HUES64 (cell line): ENCODE measurements at regions not wholly inside any gene's neighbourhood (a gene's known extent, or its start where the extent isn't known, plus 50 kb on each side); places are given as distances from the start of the nearest gene placed in this dataset.
"Not testable (repeated sequence)": the region's sequence is repeated elsewhere in the genome, so short reads cannot be mapped to it uniquely, and the experiment has no call there.

Source experiments
- H3K27ac ChIP-seq: 2 replicates; pipeline ENCODE4 v1.7.0; 2013; ENCODE audit warnings: low read depth, low read length, inconsistent platforms
- H3K27me3 ChIP-seq: 2 replicates; pipeline ENCODE4 v1.6.1; 2013; ENCODE audit warnings: mild to moderate bottlenecking, low read length; ENCODE audit not compliant: insufficient read depth
- H3K36me3 ChIP-seq: 2 replicates; pipeline ENCODE4 v1.6.1; 2013; ENCODE audit warnings: mild to moderate bottlenecking, low read length; ENCODE audit not compliant: insufficient read depth
- H3K4me1 ChIP-seq: 2 replicates; pipeline ENCODE4 v1.6.1; 2013; ENCODE audit warnings: mild to moderate bottlenecking, low read length, moderate library complexity; ENCODE audit not compliant: insufficient read depth
- H3K4me3 ChIP-seq: 2 replicates; pipeline ENCODE4 v1.5.1; 2013; ENCODE audit warnings: mild to moderate bottlenecking, low read length, moderate library complexity
- H3K9ac ChIP-seq: 2 replicates; pipeline ENCODE4 v1.6.1; 2013; ENCODE audit warnings: mild to moderate bottlenecking, low read depth, low read length
- H3K9me3 ChIP-seq: 2 replicates; pipeline ENCODE4 v1.6.1; 2013; ENCODE audit warnings: low read depth, low read length; ENCODE audit not compliant: insufficient read depth
- WGBS: fragments of 150-250, 120-280 bp; methylation state at CpG from one replicate; pipeline ENCODE4 v1.1.7; 2013; ENCODE audit warnings: missing lambda C conversion rate; 5-methylcytosine and 5-hydroxymethylcytosine counted together

- no peak overlapping the region for H3K9ac ChIP-seq
- WGBS, result no CpG with 5 or more reads among the region's 3 CpGs
- H3K4me1 ChIP-seq, result no peaks in the 10 kb centered on the region
- peaks cover 20% of the 10 kb centered on the region for H3K9me3 ChIP-seq
- H3K36me3 ChIP-seq, result no peaks in the 10 kb centered on the region
- no peak overlapping the region for H3K27ac ChIP-seq
- H3K4me3 ChIP-seq, result no peak overlapping the region
- H3K27me3 ChIP-seq, result no peaks in the 10 kb centered on the region
Observed at GRCh38 chr11:87548797-87549196, 511.1 kb downstream of the TMEM135 start.

- Histone ChIP-seq H3K36me3 (no peaks in the 10 kb centered on the region), H3K27me3 (no peaks in the 10 kb centered on the region), H3K4me3 (no peak overlapping the region), H3K9ac (no peak overlapping the region), H3K4me1 (no peaks in the 10 kb centered on the region), H3K27ac (no peak overlapping the region), H3K9me3 (peaks cover 44% of the 10 kb centered on the region)
- 92% methylated on average over 1 of the region's 1 CpG for WGBS
Observed at GRCh38 chr11:87545858-87546257, 508.1 kb downstream of the TMEM135 start.

DNA sequence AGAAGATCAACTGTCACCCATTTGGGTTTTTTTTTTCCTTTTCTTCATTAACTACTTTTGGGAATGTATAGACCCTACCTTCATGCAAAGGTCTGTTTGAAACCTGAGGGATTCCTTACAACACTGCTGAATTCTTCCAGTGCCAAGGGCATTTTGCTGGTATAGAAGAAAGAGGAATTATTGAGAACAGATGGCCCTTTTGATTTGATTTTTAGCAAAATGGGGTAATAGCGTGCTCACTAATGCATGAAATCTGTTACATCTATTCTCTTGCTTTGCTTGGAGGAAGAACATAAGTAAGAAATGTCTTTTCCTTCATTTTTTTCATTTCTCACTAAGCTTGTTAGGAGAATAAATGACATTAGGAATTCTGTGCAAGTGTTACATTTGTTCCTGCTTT lies 501.9 kb downstream of the TMEM135 start:
- H3K27me3 ChIP-seq, result no peaks in the 10 kb centered on the region

GRCh38 chr11:87536565-87536964 lies 498.8 kb downstream of the TMEM135 start:
- H3K9ac ChIP-seq, result no peak overlapping the region
- peaks cover 4% of the 10 kb centered on the region for H3K9me3 ChIP-seq
- H3K27me3 ChIP-seq, result no peaks in the 10 kb centered on the region
- H3K27ac ChIP-seq, result no peak overlapping the region
- H3K4me3 ChIP-seq, result no peak overlapping the region
- no peaks in the 10 kb centered on the region for H3K36me3 ChIP-seq
- 94% methylated on average over 3 of the region's 4 CpGs for WGBS
- no peaks in the 10 kb centered on the region for H3K4me1 ChIP-seq

More for the DNA sequence above, 501.9 kb downstream of the TMEM135 start:
- 100% methylated on average over 1 of the region's 1 CpG for WGBS
- Histone ChIP-seq H3K9me3 (peaks cover 31% of the 10 kb centered on the region), H3K4me1 (no peaks in the 10 kb centered on the region), H3K9ac (no peak overlapping the region), H3K4me3 (no peak overlapping the region), H3K36me3 (no peaks in the 10 kb centered on the region), H3K27ac (no peak overlapping the region)

DNA sequence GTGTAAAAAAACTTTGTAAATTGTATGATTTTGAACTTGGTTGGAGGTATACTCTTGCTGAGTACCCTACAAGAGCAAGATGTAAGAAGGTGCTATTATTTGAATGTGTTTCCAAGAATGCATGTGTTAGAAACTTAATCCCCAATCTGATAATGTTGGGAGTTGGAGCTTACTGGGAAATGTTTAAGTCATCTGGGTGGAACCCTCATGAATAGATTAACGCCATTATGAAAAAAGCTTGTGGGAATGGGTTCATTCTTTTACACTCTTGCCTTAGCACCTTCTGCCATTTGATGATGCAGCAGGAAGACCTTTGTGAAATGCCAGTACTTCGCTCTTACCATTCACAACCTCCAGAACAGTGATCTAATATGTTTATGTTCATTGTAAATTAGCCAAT lies 498.3 kb downstream of the TMEM135 start:
- WGBS, result 94% methylated on average over 1 of the region's 2 CpGs

DNA sequence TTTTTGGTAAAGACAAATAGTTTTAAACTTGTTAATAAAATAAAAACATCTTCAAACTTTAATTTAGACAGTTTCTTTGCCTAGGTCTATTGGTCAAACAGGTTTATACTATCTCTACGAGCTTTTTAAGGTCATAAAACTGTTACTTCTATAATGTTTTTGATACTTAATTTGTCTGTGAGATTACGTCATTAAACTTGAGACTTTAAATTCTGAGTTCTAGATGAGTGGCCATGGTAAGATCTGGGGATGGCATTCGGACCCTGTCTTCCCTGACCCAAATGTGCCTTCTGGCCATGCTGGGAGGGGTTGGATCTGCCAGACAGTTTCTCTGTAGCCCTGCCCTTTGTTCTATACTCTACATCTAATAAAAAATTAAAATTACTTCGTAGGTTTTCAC lies 497.8 kb downstream of the TMEM135 start:
- no peak overlapping the region for H3K27ac ChIP-seq
- H3K4me1 ChIP-seq, result no peaks in the 10 kb centered on the region
- H3K9ac ChIP-seq, result no peak overlapping the region
- no peaks in the 10 kb centered on the region for H3K27me3 ChIP-seq
- H3K36me3 ChIP-seq, result no peaks in the 10 kb centered on the region
- no peaks in the 10 kb centered on the region; the same call in 1 of the 2 replicates for H3K9me3 ChIP-seq
- WGBS, result 94% methylated on average over 3 of the region's 4 CpGs
- H3K4me3 ChIP-seq, result no peak overlapping the region

More for the DNA sequence above, 498.3 kb downstream of the TMEM135 start:
- no peaks in the 10 kb centered on the region for H3K4me1 ChIP-seq
- H3K36me3 ChIP-seq, result no peaks in the 10 kb centered on the region
- H3K9ac ChIP-seq, result no peak overlapping the region
- H3K27me3 ChIP-seq, result no peaks in the 10 kb centered on the region
- H3K27ac ChIP-seq, result no peak overlapping the region
- H3K9me3 ChIP-seq, result no peaks in the 10 kb centered on the region; the same call in 1 of the 2 replicates
- H3K4me3 ChIP-seq, result no peak overlapping the region

DNA sequence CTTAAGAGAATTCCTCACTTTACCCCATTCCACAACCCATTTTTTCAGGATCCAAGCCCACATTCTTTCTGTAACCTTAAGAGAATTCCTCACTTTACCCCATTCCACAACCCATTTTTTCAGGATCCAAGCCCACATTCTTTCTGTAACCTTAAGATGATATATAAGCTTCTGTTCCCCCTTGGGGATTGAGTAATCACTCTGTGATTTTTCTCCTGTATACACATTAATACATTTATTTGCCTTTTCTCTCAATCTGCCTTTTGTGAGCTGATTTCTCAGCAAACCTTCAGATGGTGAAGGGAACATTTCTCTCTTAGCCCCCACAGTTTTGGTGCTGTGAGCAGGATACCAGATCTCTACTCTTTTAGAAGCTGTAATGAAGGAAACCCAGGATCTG lies 494.1 kb downstream of the TMEM135 start:
- not testable (repeated sequence) for H3K27me3 ChIP-seq, H3K36me3 ChIP-seq, H3K4me1 ChIP-seq, H3K9ac ChIP-seq, H3K4me3 ChIP-seq, H3K27ac ChIP-seq
- H3K9me3 ChIP-seq, result peaks cover 12% of the 10 kb centered on the region; the same call in 1 of the 2 replicates

DNA sequence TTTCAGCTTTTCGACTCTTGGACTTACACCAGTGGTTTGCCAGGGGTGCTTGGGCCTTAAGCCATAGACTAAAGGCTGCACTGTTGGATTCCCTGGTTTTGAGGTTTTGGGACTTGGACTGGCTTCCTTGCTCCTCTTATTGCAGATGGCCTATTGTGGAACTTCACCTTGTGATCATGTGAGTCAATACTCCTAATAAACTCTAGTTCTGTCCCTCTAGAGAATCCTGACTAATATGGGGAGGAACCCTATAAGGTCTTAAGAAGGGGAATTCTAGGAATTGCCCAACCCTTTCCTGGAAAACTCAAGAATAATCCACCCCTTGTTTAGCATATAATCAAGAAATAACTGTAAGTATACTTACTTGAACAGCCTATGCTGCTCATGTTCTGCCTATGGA lies 491.8 kb downstream of the TMEM135 start:
- no peaks in the 10 kb centered on the region for H3K27me3 ChIP-seq
- peaks cover 15% of the 10 kb centered on the region for H3K9me3 ChIP-seq
- H3K4me1 ChIP-seq, result no peaks in the 10 kb centered on the region
- H3K27ac ChIP-seq, result no peak overlapping the region
- no peak overlapping the region for H3K4me3 ChIP-seq
- WGBS, result 97% methylated on average over 1 of the region's 1 CpG
- no peaks in the 10 kb centered on the region for H3K36me3 ChIP-seq
- H3K9ac ChIP-seq, result no peak overlapping the region

GRCh38 chr11:87528752-87529151 lies 491.0 kb downstream of the TMEM135 start:
- H3K27me3 ChIP-seq, result no peaks in the 10 kb centered on the region
- H3K27ac ChIP-seq, result no peak overlapping the region
- peaks cover 21% of the 10 kb centered on the region for H3K9me3 ChIP-seq
- WGBS, result 96% methylated on average over 3 of the region's 3 CpGs
- no peak overlapping the region for H3K9ac ChIP-seq
- no peak overlapping the region for H3K4me3 ChIP-seq
- H3K4me1 ChIP-seq, result no peaks in the 10 kb centered on the region
- no peaks in the 10 kb centered on the region for H3K36me3 ChIP-seq

GRCh38 chr11:87523276-87523675 lies 485.5 kb downstream of the TMEM135 start:
- Histone ChIP-seq H3K9ac (no peak overlapping the region), H3K4me3 (no peak overlapping the region), H3K27me3 (no peaks in the 10 kb centered on the region), H3K27ac (no peak overlapping the region), H3K4me1 (no peaks in the 10 kb centered on the region), H3K9me3 (peaks cover 22% of the 10 kb centered on the region), H3K36me3 (no peaks in the 10 kb centered on the region)

- Histone ChIP-seq H3K27ac (no peak overlapping the region), H3K9me3 (no peaks in the 10 kb centered on the region), H3K9ac (no peak overlapping the region), H3K36me3 (no peaks in the 10 kb centered on the region), H3K4me1 (peaks cover 2% of the 10 kb centered on the region), H3K4me3 (no peak overlapping the region), H3K27me3 (no peaks in the 10 kb centered on the region)
- no CpG with 5 or more reads among the region's 1 CpG for WGBS
Observed at GRCh38 chr11:87518266-87518665, 480.5 kb downstream of the TMEM135 start.

DNA sequence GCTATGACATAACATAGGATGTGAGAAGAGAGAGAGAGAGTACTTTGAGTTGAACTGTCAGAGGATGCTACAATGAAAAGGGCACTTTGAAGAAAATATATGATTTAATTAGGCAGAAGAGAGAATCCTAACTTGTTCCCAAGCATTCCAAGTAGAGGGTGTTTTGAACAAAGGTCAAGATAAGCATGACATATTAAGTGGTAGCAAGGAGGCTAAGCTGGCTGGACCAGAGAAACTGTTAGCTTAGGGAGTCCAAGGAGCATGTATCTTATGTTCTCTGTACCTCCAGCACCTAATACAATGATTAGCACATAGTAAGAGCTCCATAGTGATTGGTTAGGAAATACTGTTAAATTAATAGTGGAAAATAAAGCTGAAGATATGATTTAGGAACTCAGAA lies 479.6 kb downstream of the TMEM135 start:
- H3K36me3 ChIP-seq, result no peaks in the 10 kb centered on the region
- peaks cover 11% of the 10 kb centered on the region for H3K4me1 ChIP-seq
- H3K27ac ChIP-seq, result no peak overlapping the region
- H3K9ac ChIP-seq, result no peak overlapping the region
- H3K27me3 ChIP-seq, result no peaks in the 10 kb centered on the region
- H3K4me3 ChIP-seq, result no peak overlapping the region
- H3K9me3 ChIP-seq, result no peaks in the 10 kb centered on the region
